ENCODE measurements at regions not wholly inside any gene's neighbourhood (a gene's known extent, or its start where the extent isn't known, plus 50 kb on each side); places are given as distances from the start of the nearest gene placed in this dataset.

DNA sequence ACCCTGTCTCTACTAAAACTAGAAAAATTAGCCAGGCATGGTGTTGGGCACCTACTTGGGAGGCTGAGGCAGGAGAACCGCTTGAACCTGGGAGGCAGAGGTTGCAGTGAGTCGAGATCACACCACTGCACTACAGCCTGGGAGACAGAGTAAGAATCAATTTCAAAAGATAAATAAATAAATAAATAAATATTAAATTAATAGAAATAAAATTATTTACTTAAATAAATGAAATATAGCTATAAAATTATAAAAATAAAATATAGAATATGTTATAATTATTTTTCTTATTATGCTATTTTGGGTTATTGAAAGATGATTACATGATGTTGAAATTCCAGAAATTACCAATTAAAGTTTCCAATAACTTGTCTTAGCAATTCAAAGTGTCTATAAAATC, 1029.8 kb upstream of the AGA start:
- TF ChIP-seq, protein P1, sequence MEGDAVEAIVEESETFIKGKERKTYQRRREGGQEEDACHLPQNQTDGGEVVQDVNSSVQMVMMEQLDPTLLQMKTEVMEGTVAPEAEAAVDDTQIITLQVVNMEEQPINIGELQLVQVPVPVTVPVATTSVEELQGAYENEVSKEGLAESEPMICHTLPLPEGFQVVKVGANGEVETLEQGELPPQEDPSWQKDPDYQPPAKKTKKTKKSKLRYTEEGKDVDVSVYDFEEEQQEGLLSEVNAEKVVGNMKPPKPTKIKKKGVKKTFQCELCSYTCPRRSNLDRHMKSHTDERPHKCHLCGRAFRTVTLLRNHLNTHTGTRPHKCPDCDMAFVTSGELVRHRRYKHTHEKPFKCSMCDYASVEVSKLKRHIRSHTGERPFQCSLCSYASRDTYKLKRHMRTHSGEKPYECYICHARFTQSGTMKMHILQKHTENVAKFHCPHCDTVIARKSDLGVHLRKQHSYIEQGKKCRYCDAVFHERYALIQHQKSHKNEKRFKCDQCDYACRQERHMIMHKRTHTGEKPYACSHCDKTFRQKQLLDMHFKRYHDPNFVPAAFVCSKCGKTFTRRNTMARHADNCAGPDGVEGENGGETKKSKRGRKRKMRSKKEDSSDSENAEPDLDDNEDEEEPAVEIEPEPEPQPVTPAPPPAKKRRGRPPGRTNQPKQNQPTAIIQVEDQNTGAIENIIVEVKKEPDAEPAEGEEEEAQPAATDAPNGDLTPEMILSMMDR (IDR thresholded peaks at IDR 0.05): no peak
- TF ChIP-seq POLR2AphosphoS5 (IDR thresholded peaks at IDR 0.05; ENCODE audit: insufficient read depth in 1 of 2, low read depth in 1 of 2) (no peak), POLR2A (IDR thresholded peaks at IDR 0.05) (no peak)

Data from vagina (tissue), 2 donors.